GM12878 (cell line): ENCODE measurements at regions not wholly inside any gene's neighbourhood (a gene's known extent, or its start where the extent isn't known, plus 50 kb on each side); places are given as distances from the start of the nearest gene placed in this dataset.

Experiments used
- ATAC-seq: fragments of 200-7000 bp; cut with Tn5 transposase; 3 replicates; pipeline ENCODE4 v1.9.1; 2020; ENCODE audit warnings: mild to moderate bottlenecking, moderate library complexity
- BruUV-seq: library from RNA; stranded (reverse); fragments of 400-500 nt; replicated peaks from 2 replicates; lab custom pipeline; 2021; lab: Mats Ljungman, UMichigan
- CTCF ChIA-PET: fragments of 300-600 bp; sonication (Branson Sonifier 250); formaldehyde crosslinking; extraction: SDS; loops from one replicate; lab custom pipeline; 2021; ENCODE audit warnings: inconsistent platforms; lab: Yijun Ruan, JAX
- POLR2A ChIA-PET: fragments of 350-600 bp; formaldehyde crosslinking; extraction: SDS; loops from one replicate; lab custom pipeline; 2021; ENCODE audit warnings: inconsistent platforms; lab: Charles Lee
- RAD21 ChIA-PET: fragments of 300-600 bp; sonication (Branson Sonifier 250); formaldehyde crosslinking; loops from one replicate; lab custom pipeline; 2023; ENCODE audit warnings: antibody characterized with exemption; ENCODE audit not compliant: unreplicated experiment; lab: Charles Lee
- SMC1A ChIA-PET: fragments of 300-600 bp; sonication (Branson Sonifier 250); formaldehyde crosslinking; loops from one replicate; lab custom pipeline; 2023; ENCODE audit not compliant: unreplicated experiment, uncharacterized antibody; lab: Charles Lee
- DNase-seq: peaks from one replicate; pipeline ENCODE4 v3.0.0-alpha.2; 2011; ENCODE audit warnings: low read depth, low spot score
- FAIRE-seq: peaks from 3 replicates; lab custom pipeline; 2011; peaks lifted over from hg19 to GRCh38; lab: Jason Lieb, UNC
- H2AFZ ChIP-seq: 2 replicates; pipeline ENCODE4 v1.6.0; 2011; ENCODE audit warnings: low read depth, low read length, control low read depth; ENCODE audit not compliant: control insufficient read depth
- H3K27ac ChIP-seq: 2 replicates; pipeline ENCODE4 v1.5.1; 2011; ENCODE audit warnings: control low read depth; ENCODE audit not compliant: control insufficient read depth, insufficient read depth
- H3K27me3 ChIP-seq, 2 experiments: replicated peaks in 1 of 2; 2 replicates each; pipeline versions ENCODE4 v1.6.0 to v1.6.1; 2011; ENCODE audit warnings: low read length in 1 of 2; ENCODE audit not compliant: control insufficient read depth in 2 of 2, insufficient read depth in 2 of 2
- H3K36me3 ChIP-seq, 2 experiments: 2 replicates each; pipeline ENCODE4 v1.5.1; 2011; ENCODE audit warnings: low read length in 1 of 2; ENCODE audit not compliant: control insufficient read depth in 2 of 2, insufficient read depth in 2 of 2
- H3K4me1 ChIP-seq: 2 replicates; pipeline ENCODE4 v1.6.1; 2011; ENCODE audit warnings: mild to moderate bottlenecking, low read length, moderate library complexity, mixed read lengths; ENCODE audit not compliant: control insufficient read depth, insufficient read depth
- H3K4me2 ChIP-seq: 2 replicates; pipeline ENCODE4 v1.6.0; 2011; ENCODE audit warnings: control low read depth; ENCODE audit not compliant: control insufficient read depth, insufficient read depth
- H3K4me3 ChIP-seq: fragments of 200-600 bp; sonication (generic); 2 replicates; pipeline ENCODE4 v1.5.1; 2016
- H3K79me2 ChIP-seq: 2 replicates; pipeline ENCODE4 v1.6.0; 2011; ENCODE audit warnings: low read length; ENCODE audit not compliant: control insufficient read depth, insufficient read depth
- H3K9ac ChIP-seq: 2 replicates; pipeline ENCODE4 v1.8.0; 2011; ENCODE audit warnings: low read length, control low read depth, mixed read lengths; ENCODE audit not compliant: control insufficient read depth, insufficient read depth
- H3K9me3 ChIP-seq: replicated peaks from 3 replicates; pipeline ENCODE4 v1.5.1; 2011; ENCODE audit warnings: mild to moderate bottlenecking, low read length; ENCODE audit not compliant: control insufficient read depth, insufficient read depth
- H4K20me1 ChIP-seq: 2 replicates; pipeline ENCODE4 v1.6.0; 2011; ENCODE audit not compliant: control insufficient read depth, insufficient read depth
- BRCA1 ChIP-seq: IDR thresholded peaks from 2 replicates; pipeline ENCODE4 v1.6.1; 2011; ENCODE audit warnings: low read depth, low read length, improper control_type of control experiment
- CREM ChIP-seq: IDR thresholded peaks from 2 replicates; pipeline ENCODE4 v1.6.1; 2014; ENCODE audit warnings: antibody characterized with exemption, low read depth
- EED ChIP-seq: sonication (generic); IDR thresholded peaks from 2 replicates; pipeline ENCODE4 v1.6.1; 2016; ENCODE audit warnings: antibody characterized with exemption, low read depth
- ESRRA ChIP-seq: IDR thresholded peaks from 2 replicates; pipeline ENCODE4 v1.6.1; 2012; ENCODE audit warnings: mild to moderate bottlenecking, low read length, improper control_type of control experiment
- NBN ChIP-seq: fragments of 450-650 bp; IDR thresholded peaks from 2 replicates; pipeline ENCODE4 v1.6.1; 2016
- NFIC ChIP-seq: IDR thresholded peaks from 2 replicates; pipeline ENCODE4 v1.6.1; 2012; ENCODE audit warnings: low read depth, mild to moderate bottlenecking, inconsistent platforms, low read length, moderate library complexity
- NFXL1 ChIP-seq: fragments of 450-650 bp; IDR thresholded peaks from 2 replicates; pipeline ENCODE4 v1.6.1; 2017; ENCODE audit warnings: antibody characterized with exemption, mild to moderate bottlenecking, borderline replicate concordance
- NR2C2 ChIP-seq: IDR thresholded peaks from 2 replicates; pipeline ENCODE4 v1.6.1; 2011; ENCODE audit warnings: borderline replicate concordance, low read depth; ENCODE audit not compliant: control insufficient read depth, insufficient read length
- PBX3 ChIP-seq: IDR thresholded peaks from 2 replicates; pipeline ENCODE4 v1.6.1; 2011; ENCODE audit warnings: mild to moderate bottlenecking, low read depth, low read length, moderate library complexity; ENCODE audit not compliant: insufficient replicate concordance
- RELB ChIP-seq: fragments of 450-650 bp; IDR thresholded peaks from 2 replicates; pipeline ENCODE4 v1.6.1; 2017; ENCODE audit warnings: low read depth, mild to moderate bottlenecking, moderate library complexity
- RFX5 ChIP-seq: IDR thresholded peaks from 2 replicates; pipeline ENCODE4 v1.6.1; 2011; ENCODE audit warnings: low read depth, low read length, improper control_type of control experiment
- SMAD5 ChIP-seq: IDR thresholded peaks from 2 replicates; pipeline ENCODE4 v1.6.1; 2016; ENCODE audit warnings: antibody characterized with exemption, low read depth
- SREBF2 ChIP-seq: IDR thresholded peaks from 2 replicates; pipeline ENCODE4 v1.6.1; 2012; ENCODE audit warnings: mild to moderate bottlenecking, low read length
- TCF7 ChIP-seq: IDR thresholded peaks from 2 replicates; pipeline ENCODE4 v1.6.1; 2014; ENCODE audit warnings: antibody characterized with exemption, borderline replicate concordance
- USF1 ChIP-seq: IDR thresholded peaks from 2 replicates; pipeline ENCODE4 v1.6.1; 2011; ENCODE audit warnings: borderline replicate concordance, low read depth, mild to moderate bottlenecking, moderate library complexity, mixed read lengths, low read length; ENCODE audit not compliant: insufficient read depth; ENCODE audit errors: extremely low read length
- YBX1 ChIP-seq: fragments of 450-650 bp; IDR thresholded peaks from 2 replicates; pipeline ENCODE4 v1.6.1; 2016; ENCODE audit warnings: antibody characterized with exemption
- ZBTB11 ChIP-seq: fragments of 450-650 bp; formaldehyde crosslinking; IDR thresholded peaks from 2 replicates; pipeline ENCODE4 v1.5.0; 2022; ENCODE audit warnings: mild to moderate bottlenecking, missing genetic modification characterization
- ZNF622 ChIP-seq: fragments of 450-650 bp; IDR thresholded peaks from 2 replicates; pipeline ENCODE4 v1.6.1; 2017; ENCODE audit warnings: mild to moderate bottlenecking, inconsistent platforms
- WGBS: methylation state at CpG from one replicate; pipeline ENCODE4 v1.1.6; 2016; ENCODE audit warnings: low lambda C conversion rate; ENCODE audit not compliant: insufficient replicate concordance, insufficient coverage; ENCODE audit errors: missing lambda C conversion rate; 5-methylcytosine and 5-hydroxymethylcytosine counted together
- in situ Hi-C: fragments of 300-500 bp; cut with MboI; formaldehyde crosslinking; loops from 9 replicates; pipeline ENCODE4 v1.14.3; 2018; ENCODE audit warnings: mixed read lengths
- intact Hi-C: fragments of 100-400 bp; cut with micrococcal nuclease; formaldehyde crosslinking; loops from one replicate; pipeline ENCODE4 v1.14.2; 2022; ENCODE audit not compliant: unreplicated experiment

GRCh38 chr5:141743866-141744272 lies 61.8 kb upstream of the ARAP3 start:
- Histone ChIP-seq H3K4me3 (no peak overlapping the region), H3K4me1 (peaks cover 6% of the 10 kb centered on the region), H2AFZ (no peak overlapping the region), H3K27ac (no peak overlapping the region), H3K36me3 (no peaks in the 10 kb centered on the region), H4K20me1 (no peaks in the 10 kb centered on the region), H3K9me3 (no peaks in the 10 kb centered on the region), H3K9ac (no peak overlapping the region), H3K27me3 (no peaks in the 10 kb centered on the region), H3K79me2 (no peaks in the 10 kb centered on the region), H3K4me2 (no peak overlapping the region)
- TF ChIP-seq TCF7 (no peak), SMAD5 (no peak), PBX3 (no peak), BRCA1 (no peak), CREM (no peak), NFIC (no peak), RELB (no peak), ZBTB11 (CRISPR knock-in tag) (no peak), USF1 (no peak), SREBF2 (no peak), ESRRA (no peak), NR2C2 (no peak), ZNF622 (no peak), NBN (no peak), NFXL1 (no peak), RFX5 (no peak), EED (no peak), YBX1 (no peak)
- 13% methylated on average over 4 of the region's 4 CpGs for WGBS
- FAIRE-seq: no peak
- no peak for DNase-seq
- ChIA-PET SMC1A (interaction anchor here (1.9 kb wide), 1 partner anchor 135 kb away, joined by 4 read pairs; no protein-coding TSS in a partner anchor), POLR2A (no interaction called here), RAD21 (no interaction called here), CTCF (no interaction called here)
- intact Hi-C loops (no loop called here), in situ Hi-C loops (no loop called here)
- BruUV-seq: no TSS peak
- no peak for ATAC-seq
